ENCODE measurements at regions not wholly inside any gene's neighbourhood (a gene's known extent, or its start where the extent isn't known, plus 50 kb on each side); places are given as distances from the start of the nearest gene placed in this dataset.

GRCh38 chr2:13030606-13031005 is 313.9 kb downstream of the TRIB2 start:
- TF ChIP-seq CTCF (IDR thresholded peaks at IDR 0.05) (no peak), POLR2A (IDR thresholded peaks at IDR 0.05) (no peak)

All from testis (tissue), 2 donors.